B cell (primary cell): ENCODE measurements at regions not wholly inside any gene's neighbourhood (a gene's known extent, or its start where the extent isn't known, plus 50 kb on each side); places are given as distances from the start of the nearest gene placed in this dataset.

ENCODE experiments used
- ATAC-seq: fragments of 200-7000 bp; cut with Tn5 transposase; one replicate; pipeline ENCODE4 v1.10.0; 2021; ENCODE audit warnings: low read depth, mild to moderate bottlenecking, moderate number of reproducible peaks, moderate library complexity
- CTCF ChIA-PET: fragments of 350-600 bp; sonication (Branson Sonifier 250); formaldehyde crosslinking; loops from one replicate; lab custom pipeline; 2021; ENCODE audit warnings: antibody characterized with exemption, inconsistent platforms; lab: Charles Lee
- POLR2A ChIA-PET: fragments of 350-600 bp; sonication (Branson Sonifier 250); formaldehyde crosslinking; loops from one replicate; lab custom pipeline; 2021; ENCODE audit warnings: antibody characterized with exemption; lab: Charles Lee
- DNase-seq: peaks from one replicate; pipeline ENCODE4 v3.0.0; 2013
- H2AFZ ChIP-seq: 2 replicates; pipeline ENCODE4 v1.6.1; 2012; ENCODE audit warnings: mild to moderate bottlenecking, low read depth, low read length; ENCODE audit not compliant: insufficient read depth, poor library complexity, severe bottlenecking
- H3K27ac ChIP-seq, 2 donors: 1 replicate in 1 of 2; 2 replicates in 1 of 2; pipeline ENCODE4 v1.5.1; 2012 to 2013; ENCODE audit warnings: low read length in 2 of 2, mild to moderate bottlenecking in 2 of 2, moderate library complexity in 1 of 2
- H3K27me3 ChIP-seq, 4 experiments: fragments of 200-600 bp in 1 of 4; sonication (generic) in 1 of 4; replicated peaks in 1 of 4; 1 replicate in 2 of 4; 2 replicates in 2 of 4; pipeline versions ENCODE4 v1.6.1 to v1.7.0; 2013 to 2016; ENCODE audit warnings: low read length in 3 of 4, mild to moderate bottlenecking in 2 of 4, mixed read lengths in 1 of 4, moderate library complexity in 1 of 4; ENCODE audit not compliant: insufficient read depth in 4 of 4, control insufficient read depth in 3 of 4; ENCODE audit errors: control extremely low read depth in 1 of 4
- H3K36me3 ChIP-seq, 2 experiments: replicated peaks in 1 of 2; 1 replicate in 1 of 2; 2 replicates in 1 of 2; pipeline versions ENCODE4 v1.6.1 to v1.7.1; 2013; ENCODE audit warnings: low read length in 1 of 2; ENCODE audit not compliant: insufficient read depth in 2 of 2, control insufficient read depth in 1 of 2; ENCODE audit errors: control extremely low read depth in 1 of 2, extremely low read depth in 1 of 2
- H3K4me1 ChIP-seq, 2 donors: fragments of 200-600 bp in 1 of 2; sonication (generic) in 1 of 2; 1 replicate in 1 of 2; 2 replicates in 1 of 2; pipeline versions ENCODE4 v1.5.1 to v1.6.1; 2013 to 2017; ENCODE audit warnings: low read length in 2 of 2; ENCODE audit not compliant: control insufficient read depth in 2 of 2, insufficient read depth in 2 of 2
- H3K4me2 ChIP-seq: replicated peaks from 2 replicates; pipeline ENCODE3; 2012; ENCODE audit warnings: mild to moderate bottlenecking, low read depth, low read length; ENCODE audit not compliant: poor library complexity, severe bottlenecking
- H3K4me3 ChIP-seq, 5 experiments: fragments of 200-600 bp in 1 of 5; sonication (generic) in 1 of 5; 1 replicate in 3 of 5; 2 replicates in 2 of 5; pipeline versions ENCODE4 v1.5.1 to v1.7.0; 2011 to 2016; ENCODE audit warnings: low read length in 4 of 5, mild to moderate bottlenecking in 4 of 5, low read depth in 2 of 5, control low read depth in 1 of 5, moderate library complexity in 1 of 5; ENCODE audit not compliant: insufficient read depth in 1 of 5; ENCODE audit errors: control extremely low read depth in 1 of 5, extremely low read depth in 1 of 5
- H3K79me2 ChIP-seq: fragments of 200-600 bp; sonication (generic); one replicate; pipeline ENCODE4 v1.6.0; 2016; ENCODE audit warnings: low read length; ENCODE audit not compliant: control insufficient read depth, insufficient read depth
- H3K9ac ChIP-seq: fragments of 200-600 bp; sonication (generic); 2 replicates; pipeline ENCODE4 v1.6.1; 2017; ENCODE audit warnings: mild to moderate bottlenecking, low read length, moderate library complexity
- H3K9me3 ChIP-seq, 3 donors: one replicate each; pipeline versions ENCODE4 v1.6.1 to v1.7.1; 2013; ENCODE audit warnings: low read length in 2 of 3; ENCODE audit not compliant: control insufficient read depth in 2 of 3, insufficient read depth in 1 of 3; ENCODE audit errors: control extremely low read depth in 1 of 3
- H4K20me1 ChIP-seq: 2 replicates; pipeline ENCODE4 v1.6.0; 2012; ENCODE audit warnings: mild to moderate bottlenecking, low read length; ENCODE audit not compliant: insufficient read depth, control insufficient read depth, poor library complexity, severe bottlenecking
- H3K27ac Mint-ChIP-seq: one replicate; pipeline ENCODE4 v1.8.0; 2021; ENCODE audit warnings: mixed read lengths
- H3K27me3 Mint-ChIP-seq: one replicate; pipeline ENCODE4 v1.8.0; 2021; ENCODE audit warnings: mixed read lengths
- H3K4me1 Mint-ChIP-seq: one replicate; pipeline ENCODE4 v1.8.0; 2021; ENCODE audit warnings: mixed read lengths
- H3K4me3 Mint-ChIP-seq: one replicate; pipeline ENCODE4 v1.8.0; 2021; ENCODE audit warnings: mixed read lengths
- H3K9me3 Mint-ChIP-seq: one replicate; pipeline ENCODE4 v1.8.0; 2022; ENCODE audit warnings: mixed read lengths; ENCODE audit not compliant: insufficient read depth
- CTCF ChIP-seq: fragments of 200-600 bp; IDR thresholded peaks from one replicate; pipeline ENCODE4 v1.8.0; 2022; ENCODE audit warnings: antibody characterized with exemption, mild to moderate bottlenecking
- EZH2 ChIP-seq: IDR thresholded peaks from 2 replicates; pipeline ENCODE4 v1.6.1; 2012; ENCODE audit warnings: borderline replicate concordance, low read depth, mild to moderate bottlenecking, moderate library complexity, low read length; ENCODE audit not compliant: insufficient read depth, poor library complexity, severe bottlenecking
- WGBS: methylation state at CpG from one replicate; pipeline ENCODE4 v1.1.5; 2013; ENCODE audit warnings: missing lambda C conversion rate; ENCODE audit not compliant: insufficient coverage; 5-methylcytosine and 5-hydroxymethylcytosine counted together
- intact Hi-C: fragments of 100-400 bp; cut with micrococcal nuclease; formaldehyde crosslinking; loops from one replicate; pipeline ENCODE4 v1.10.0; 2022

- no peaks in the 10 kb centered on the region for H3K79me2 ChIP-seq
- H2AFZ ChIP-seq: no peak overlapping the region
- no peak overlapping the region for H3K4me2 ChIP-seq
- no peak for TF ChIP-seq CTCF
- no peak for TF ChIP-seq EZH2
- Mint-ChIP-seq H3K27ac (no peak overlapping the region), H3K9me3 (peaks cover 8% of the 10 kb centered on the region), H3K4me1 (no peaks in the 10 kb centered on the region), H3K27me3 (no peaks in the 10 kb centered on the region), H3K4me3 (no peak overlapping the region)
- ATAC-seq (no peak), DNase-seq (no peak)
- H3K36me3 ChIP-seq: no peaks in the 10 kb centered on the region
- ChIA-PET POLR2A (no interaction called here), CTCF (no interaction called here)
- intact Hi-C loops: no loop called here
- H3K4me1 ChIP-seq: no peaks in the 10 kb centered on the region
- H3K9ac ChIP-seq: no peak overlapping the region
- no peaks in the 10 kb centered on the region for H4K20me1 ChIP-seq
- H3K27ac ChIP-seq: no peak overlapping the region
- peaks cover 0 to 3% (median 0%) of the 10 kb centered on the region in 3 donors for H3K9me3 ChIP-seq
- no peak overlapping the region for H3K4me3 ChIP-seq
- no peaks in the 10 kb centered on the region for H3K27me3 ChIP-seq
Measured at GRCh38 chr6:112925702-112926101, 578.6 kb downstream of the RFPL4B start.

- Mint-ChIP-seq H3K4me3 (no peak overlapping the region), H3K4me1 (no peaks in the 10 kb centered on the region), H3K27ac (no peak overlapping the region), H3K9me3 (no peaks in the 10 kb centered on the region), H3K27me3 (peaks cover 4% of the 10 kb centered on the region)
- no peak for ATAC-seq
- TF ChIP-seq CTCF (no peak), EZH2 (no peak)
- intact Hi-C loops: no loop called here
- Histone ChIP-seq H2AFZ (no peak overlapping the region), H3K9ac (no peak overlapping the region), H3K27ac (no peak overlapping the region), H3K27me3 (no peaks in the 10 kb centered on the region), H3K4me1 (no peaks in the 10 kb centered on the region), H3K79me2 (no peaks in the 10 kb centered on the region), H3K4me2 (no peak overlapping the region), H3K4me3 (no peak overlapping the region), H3K36me3 (no peaks in the 10 kb centered on the region), H3K9me3 (no peaks in the 10 kb centered on the region), H4K20me1 (no peaks in the 10 kb centered on the region)
- ChIA-PET CTCF (no interaction called here), POLR2A (no interaction called here)
- WGBS: no CpG with 5 or more reads among the region's 4 CpGs
- DNase-seq: no peak
Measured at GRCh38 chr6:112927641-112928320, 580.7 kb downstream of the RFPL4B start.
